Renal cortex interstitium (tissue), 11 donors: ENCODE measurements at regions not wholly inside any gene's neighbourhood (a gene's known extent, or its start where the extent isn't known, plus 50 kb on each side); places are given as distances from the start of the nearest gene placed in this dataset.
"Not testable (repeated sequence)": the region's sequence is repeated elsewhere in the genome, so short reads cannot be mapped to it uniquely, and the experiment has no call there.

Experiments used
- DNase-seq, 11 donors: peaks; one replicate each; pipeline ENCODE4 v3.0.0-alpha.2; 2013; ENCODE audit warnings: low read depth in 9 of 11, low spot score in 4 of 11; ENCODE audit errors: extremely low read depth in 1 of 11

DNA sequence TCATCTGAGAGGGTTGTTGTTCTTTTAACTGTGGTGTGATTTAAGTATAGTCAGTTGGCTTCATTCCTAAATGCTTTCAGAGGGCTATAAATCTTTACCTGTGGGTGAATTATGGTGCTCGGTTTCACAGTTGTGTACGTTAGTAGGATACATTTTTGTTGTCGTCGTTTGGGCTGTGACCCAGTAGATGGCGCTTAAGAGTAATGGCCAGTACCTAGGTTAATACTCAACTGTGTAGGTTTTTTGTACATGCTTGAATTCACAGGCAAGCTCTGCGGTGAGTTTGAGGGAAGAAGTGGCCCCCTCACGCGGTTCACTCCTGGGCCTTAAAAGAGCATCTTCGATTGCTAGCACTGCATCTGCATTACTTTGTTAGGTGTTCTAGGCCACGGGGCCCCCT lies 571.7 kb upstream of the TGIF2LX start:
- DNase-seq = peak in 1 of 11 donors; percentile 2

- DNase-seq = not testable (repeated sequence)
Measured at GRCh38 chrX:89369904-89370303, 551.8 kb upstream of the TGIF2LX start.

- not testable (repeated sequence) for DNase-seq
Measured at GRCh38 chrX:89393004-89393403, 528.7 kb upstream of the TGIF2LX start.

DNA sequence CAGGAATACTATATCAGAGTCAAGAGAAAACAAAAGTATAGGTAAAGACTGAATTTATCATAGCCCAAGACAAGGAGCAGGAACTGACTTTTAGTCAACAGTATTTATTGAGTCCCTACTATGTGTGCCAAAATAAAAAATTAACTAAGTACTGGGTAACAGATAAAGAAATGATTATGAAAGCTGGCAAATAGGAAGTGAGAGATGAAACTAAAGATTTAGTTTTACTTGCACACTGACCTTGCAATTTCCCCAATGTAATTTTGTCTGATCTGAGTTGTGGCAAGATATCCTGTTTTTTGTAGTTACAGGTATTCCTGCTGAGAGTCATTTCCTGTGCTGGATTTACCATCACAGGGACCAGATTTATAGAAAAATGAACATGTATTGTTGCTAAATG lies 518.9 kb upstream of the TGIF2LX start:
- DNase-seq = not testable (repeated sequence)

- DNase-seq = not testable (repeated sequence)
Measured at GRCh38 chrX:89405148-89405547, 516.6 kb upstream of the TGIF2LX start.

- DNase-seq = not testable (repeated sequence)
Measured at GRCh38 chrX:89416930-89417329, 504.8 kb upstream of the TGIF2LX start.

DNA sequence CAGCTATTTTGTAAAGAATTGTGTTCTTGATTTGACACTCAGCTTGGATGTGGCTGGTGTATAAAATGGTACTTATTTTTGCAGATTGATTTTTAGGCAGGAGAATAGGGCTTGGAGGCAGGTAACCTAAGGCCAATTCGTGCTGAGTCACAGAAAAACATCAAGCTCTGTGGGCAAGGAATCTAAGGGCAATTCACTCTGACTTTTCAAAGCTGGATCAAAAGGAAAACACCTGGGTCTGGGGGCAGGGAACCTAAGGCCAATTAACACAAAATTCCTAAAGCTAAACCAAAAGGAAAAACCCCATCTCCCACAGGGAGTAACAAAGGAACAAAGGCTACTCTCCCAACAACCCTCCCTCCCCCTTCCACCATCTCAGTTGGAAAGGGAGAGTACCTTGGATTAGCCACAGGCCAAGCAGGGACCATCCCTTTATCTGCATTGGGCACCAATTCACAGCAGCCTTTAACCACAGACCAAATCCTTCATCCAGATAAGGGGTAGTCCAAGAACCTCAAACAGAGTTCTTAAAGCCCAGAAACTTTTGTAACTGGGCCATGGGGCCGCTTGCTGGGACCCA lies 489.0 kb upstream of the TGIF2LX start:
- not testable (repeated sequence) for DNase-seq
